Erythroblast (primary cell): ENCODE measurements at regions not wholly inside any gene's neighbourhood (a gene's known extent, or its start where the extent isn't known, plus 50 kb on each side); places are given as distances from the start of the nearest gene placed in this dataset.
"Not testable (repeated sequence)": the region's sequence is repeated elsewhere in the genome, so short reads cannot be mapped to it uniquely, and the experiment has no call there.

Source experiments
- GATA1 ChIP-seq: IDR thresholded peaks from 2 replicates; pipeline ENCODE4 v1.6.1; 2011; ENCODE audit warnings: low read depth, mild to moderate bottlenecking, control low read depth, low read length, moderate library complexity
- POLR2A ChIP-seq: IDR thresholded peaks from 2 replicates; pipeline ENCODE4 v1.6.1; 2011; ENCODE audit warnings: mild to moderate bottlenecking, low read length

GRCh38 chr2:160832381-160832780, 327.8 kb upstream of the TANK start:
- not testable (repeated sequence) for TF ChIP-seq POLR2A, GATA1
